Esophagus mucosa (tissue), 1 donor: ENCODE measurements at regions not wholly inside any gene's neighbourhood (a gene's known extent, or its start where the extent isn't known, plus 50 kb on each side); places are given as distances from the start of the nearest gene placed in this dataset.
A peak's percentile ranks its signal among the peaks of the same experiment; 100 is the strongest.

Source experiments
- ATAC-seq: fragments of 200-7000 bp; cut with Tn5 transposase; one replicate; pipeline ENCODE4 v1.9.1; 2020
- donor health status: DM: yes; HTN: yes; CAD: no.

- no peak for ATAC-seq
Measured at GRCh38 chr11:106601684-106602297, 416.5 kb downstream of the GUCY1A2 start.

DNA sequence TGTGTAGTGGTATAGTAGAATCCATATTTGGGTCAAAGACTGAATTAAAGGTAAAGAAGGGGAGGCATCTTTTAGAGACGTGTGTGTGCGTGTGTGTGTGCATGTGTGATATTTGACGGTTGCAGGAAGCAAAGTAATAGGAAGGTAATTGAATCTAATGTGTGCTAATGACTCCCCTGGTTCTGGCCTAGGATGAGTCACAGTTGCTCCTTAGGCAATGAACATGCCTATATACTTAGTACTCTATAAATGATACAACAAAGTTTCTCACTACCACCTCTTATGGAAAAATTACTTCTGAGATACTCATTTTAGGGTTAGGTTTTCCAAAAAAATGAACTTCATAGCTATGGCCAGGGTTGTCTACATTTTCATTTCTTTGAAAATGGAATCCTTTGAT lies 409.6 kb downstream of the GUCY1A2 start:
- ATAC-seq = peak; percentile 90

GRCh38 chr11:106614262-106614661 lies 404.0 kb downstream of the GUCY1A2 start:
- ATAC-seq = no peak

GRCh38 chr11:106619320-106619990 lies 398.8 kb downstream of the GUCY1A2 start:
- ATAC-seq = no peak

DNA sequence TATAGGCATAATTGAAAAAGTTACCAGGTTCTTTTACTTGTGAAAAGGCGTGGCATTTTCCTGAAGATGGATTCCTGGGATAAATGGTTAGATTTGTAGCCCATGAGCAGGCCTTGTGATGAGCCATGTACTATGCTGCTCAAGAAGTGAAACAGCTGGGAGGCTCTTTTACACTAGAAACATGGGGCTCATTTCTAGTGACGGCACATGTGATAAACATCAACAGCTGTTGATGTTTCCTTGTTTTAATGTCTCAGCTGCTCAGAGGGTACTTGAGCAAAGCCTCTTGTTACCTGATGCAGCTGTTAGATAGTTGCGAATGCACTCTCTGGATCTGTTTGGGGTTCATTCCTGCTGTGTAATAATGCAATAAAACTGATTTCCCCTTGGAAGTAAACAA lies 396.8 kb downstream of the GUCY1A2 start:
- no peak for ATAC-seq
